Amniotic epithelial cell (primary cell): ENCODE measurements at regions not wholly inside any gene's neighbourhood (a gene's known extent, or its start where the extent isn't known, plus 50 kb on each side); places are given as distances from the start of the nearest gene placed in this dataset.
A peak's percentile ranks its signal among the peaks of the same experiment; 100 is the strongest.

Experiments used
- DNase-seq: peaks from one replicate; pipeline ENCODE4 v3.0.0-alpha.2; 2010; ENCODE audit warnings: low read depth

- DNase-seq, result peak; percentile 63
Measured at GRCh38 chr18:25646971-25647370, 295.0 kb upstream of the ZNF521 start.

- DNase-seq, result no peak
Measured at GRCh38 chr18:25639596-25639995, 287.6 kb upstream of the ZNF521 start.

GRCh38 chr18:25633563-25633962 lies 281.6 kb upstream of the ZNF521 start:
- no peak for DNase-seq

- no peak for DNase-seq
Measured at GRCh38 chr18:25630682-25631081, 278.7 kb upstream of the ZNF521 start.

GRCh38 chr18:25621682-25622081 lies 269.7 kb upstream of the ZNF521 start:
- DNase-seq, result no peak

GRCh38 chr18:25621144-25621543 lies 269.2 kb upstream of the ZNF521 start:
- DNase-seq, result peak; percentile 43

- DNase-seq, result no peak
Measured at GRCh38 chr18:25614168-25614567, 262.2 kb upstream of the ZNF521 start.

GRCh38 chr18:25612466-25612865 lies 260.5 kb upstream of the ZNF521 start:
- DNase-seq, result no peak

- no peak for DNase-seq
Measured at GRCh38 chr18:25608091-25608490, 256.1 kb upstream of the ZNF521 start.

GRCh38 chr18:25604894-25605597 lies 253.1 kb upstream of the ZNF521 start:
- no peak for DNase-seq

- no peak for DNase-seq
Measured at GRCh38 chr18:25604196-25604893, 252.4 kb upstream of the ZNF521 start.

GRCh38 chr18:25599443-25599842 lies 247.5 kb upstream of the ZNF521 start:
- DNase-seq, result no peak

GRCh38 chr18:25597476-25597875 lies 245.5 kb upstream of the ZNF521 start:
- DNase-seq, result no peak

GRCh38 chr18:25595274-25596060 lies 243.5 kb upstream of the ZNF521 start:
- no peak for DNase-seq

- peak; percentile 78 for DNase-seq
Measured at GRCh38 chr18:25594351-25594750, 242.4 kb upstream of the ZNF521 start.

GRCh38 chr18:25592804-25593360 lies 240.9 kb upstream of the ZNF521 start:
- no peak for DNase-seq

GRCh38 chr18:25590456-25590855 lies 238.5 kb upstream of the ZNF521 start:
- DNase-seq, result no peak

GRCh38 chr18:25587545-25587944 lies 235.6 kb upstream of the ZNF521 start:
- DNase-seq, result peak; percentile 27

GRCh38 chr18:25568986-25569385 lies 217.0 kb upstream of the ZNF521 start:
- DNase-seq, result no peak

- DNase-seq, result no peak
Measured at GRCh38 chr18:25563816-25564683, 212.1 kb upstream of the ZNF521 start.

- no peak for DNase-seq
Measured at GRCh38 chr18:25563346-25563745, 211.4 kb upstream of the ZNF521 start.

GRCh38 chr18:25561918-25562317 lies 210.0 kb upstream of the ZNF521 start:
- DNase-seq, result peak; percentile 23
